ENCODE measurements at regions not wholly inside any gene's neighbourhood (a gene's known extent, or its start where the extent isn't known, plus 50 kb on each side); places are given as distances from the start of the nearest gene placed in this dataset.

DNA sequence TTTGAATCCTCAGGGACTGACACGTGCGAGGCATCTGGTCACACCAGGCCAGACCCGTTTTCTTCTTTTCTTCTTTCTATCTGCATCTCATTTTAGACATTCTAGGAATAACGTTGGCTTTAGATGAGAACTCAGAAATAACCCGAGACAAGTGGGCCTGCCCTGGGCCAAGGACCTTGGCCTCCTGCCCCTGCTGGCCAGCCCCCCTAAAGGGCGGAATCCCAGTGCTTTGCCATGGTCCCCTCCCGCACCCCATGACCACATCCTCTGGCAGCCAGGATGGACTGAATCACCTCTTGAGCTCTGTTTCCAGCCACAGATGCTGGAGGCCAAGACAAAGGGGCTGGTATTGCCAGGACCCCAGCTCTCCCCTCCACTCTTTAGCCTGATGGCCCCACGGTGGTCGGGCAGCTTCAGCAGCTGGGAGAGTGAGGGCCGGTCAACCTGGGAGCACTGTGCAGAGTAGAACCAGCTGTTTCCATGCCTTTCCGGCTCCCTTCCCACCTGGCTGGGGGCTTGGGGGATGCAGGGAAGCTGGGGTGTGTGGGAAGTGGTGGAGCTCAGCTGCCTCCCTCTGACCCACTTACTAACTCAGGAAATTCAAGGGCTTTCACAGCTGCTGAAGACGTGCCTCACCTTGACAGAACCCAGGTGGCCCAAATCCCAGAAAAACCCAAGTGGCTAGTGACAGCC is 190.9 kb downstream of the FAM43A start:
- TF ChIP-seq, protein P1, sequence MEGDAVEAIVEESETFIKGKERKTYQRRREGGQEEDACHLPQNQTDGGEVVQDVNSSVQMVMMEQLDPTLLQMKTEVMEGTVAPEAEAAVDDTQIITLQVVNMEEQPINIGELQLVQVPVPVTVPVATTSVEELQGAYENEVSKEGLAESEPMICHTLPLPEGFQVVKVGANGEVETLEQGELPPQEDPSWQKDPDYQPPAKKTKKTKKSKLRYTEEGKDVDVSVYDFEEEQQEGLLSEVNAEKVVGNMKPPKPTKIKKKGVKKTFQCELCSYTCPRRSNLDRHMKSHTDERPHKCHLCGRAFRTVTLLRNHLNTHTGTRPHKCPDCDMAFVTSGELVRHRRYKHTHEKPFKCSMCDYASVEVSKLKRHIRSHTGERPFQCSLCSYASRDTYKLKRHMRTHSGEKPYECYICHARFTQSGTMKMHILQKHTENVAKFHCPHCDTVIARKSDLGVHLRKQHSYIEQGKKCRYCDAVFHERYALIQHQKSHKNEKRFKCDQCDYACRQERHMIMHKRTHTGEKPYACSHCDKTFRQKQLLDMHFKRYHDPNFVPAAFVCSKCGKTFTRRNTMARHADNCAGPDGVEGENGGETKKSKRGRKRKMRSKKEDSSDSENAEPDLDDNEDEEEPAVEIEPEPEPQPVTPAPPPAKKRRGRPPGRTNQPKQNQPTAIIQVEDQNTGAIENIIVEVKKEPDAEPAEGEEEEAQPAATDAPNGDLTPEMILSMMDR (IDR thresholded peaks at IDR 0.05), result no peak

DNA sequence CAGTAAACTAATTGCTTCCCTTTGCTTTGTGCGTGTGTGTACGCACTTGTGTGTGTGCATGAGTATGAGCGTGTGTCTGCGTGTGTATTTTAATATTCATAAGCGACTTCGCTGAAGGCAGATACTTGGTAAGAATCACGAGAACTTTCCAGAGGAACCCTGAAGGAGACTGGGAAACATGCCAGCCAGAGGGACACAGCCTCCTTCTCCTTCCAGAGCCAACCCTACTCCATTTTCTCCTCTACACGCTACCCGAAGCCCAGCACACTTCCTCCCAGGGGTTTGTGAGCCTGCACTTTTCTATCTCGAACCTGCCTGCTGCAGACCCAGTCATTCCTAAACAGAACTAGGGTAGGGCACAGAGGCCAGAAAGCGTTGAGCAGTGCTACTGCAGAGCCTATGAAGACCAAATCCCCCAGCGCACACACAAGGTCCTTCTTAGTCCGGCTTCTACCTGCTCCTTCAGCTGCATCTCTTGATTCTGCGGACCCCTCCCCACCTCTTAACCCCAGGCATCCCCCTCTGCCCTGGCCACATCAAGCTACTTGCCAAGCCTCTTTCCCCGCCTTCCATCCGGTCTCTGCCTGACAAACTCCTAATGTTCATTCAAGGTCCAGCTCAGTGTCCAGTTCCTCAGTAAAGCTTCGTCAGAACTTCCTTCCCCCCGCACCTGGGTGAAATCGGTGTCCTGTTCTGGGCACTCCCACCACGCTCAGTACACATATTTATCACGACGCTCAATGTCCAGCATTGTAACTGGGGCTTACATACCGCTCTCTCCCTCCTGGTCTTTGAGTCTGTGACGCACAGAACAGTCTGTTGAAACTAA is 191.8 kb downstream of the FAM43A start:
- TF ChIP-seq, protein P1 (IDR thresholded peaks at IDR 0.05), result no peak

DNA sequence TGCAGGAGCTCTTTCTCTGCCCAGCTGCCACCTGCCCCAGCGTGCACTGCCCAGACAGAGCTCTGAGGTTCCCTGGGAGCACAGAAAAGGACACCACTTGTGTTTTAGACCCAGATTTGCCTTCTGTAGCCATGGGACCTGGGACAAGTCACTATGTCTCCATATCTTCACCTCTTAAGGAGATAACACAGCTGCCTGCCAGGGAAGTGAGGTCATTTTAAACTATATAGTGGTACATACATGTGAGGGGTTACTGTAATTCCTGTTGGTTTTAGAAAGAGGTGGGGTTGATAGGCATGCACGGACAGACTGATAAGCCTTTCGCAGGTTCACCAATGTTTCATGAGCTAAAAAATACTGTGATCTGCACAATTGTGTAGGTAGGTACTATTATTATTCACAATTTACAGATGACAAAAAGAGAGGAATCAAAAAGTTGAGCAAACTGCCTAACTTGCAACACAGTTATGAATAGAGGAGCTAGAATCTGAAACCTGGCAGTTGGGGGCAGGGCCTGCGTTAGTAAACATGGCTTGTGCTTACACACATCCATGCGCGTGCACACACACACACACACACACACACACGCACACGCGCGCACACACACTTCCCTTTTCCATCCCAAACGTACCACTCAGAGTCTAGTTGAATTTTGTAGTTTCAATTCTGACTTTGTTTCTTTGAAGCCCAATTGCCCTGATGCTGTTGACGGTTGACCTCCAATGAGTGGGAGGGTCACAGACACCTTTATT is 193.6 kb downstream of the FAM43A start:
- TF ChIP-seq, protein P1 (IDR thresholded peaks at IDR 0.05), result no peak

DNA sequence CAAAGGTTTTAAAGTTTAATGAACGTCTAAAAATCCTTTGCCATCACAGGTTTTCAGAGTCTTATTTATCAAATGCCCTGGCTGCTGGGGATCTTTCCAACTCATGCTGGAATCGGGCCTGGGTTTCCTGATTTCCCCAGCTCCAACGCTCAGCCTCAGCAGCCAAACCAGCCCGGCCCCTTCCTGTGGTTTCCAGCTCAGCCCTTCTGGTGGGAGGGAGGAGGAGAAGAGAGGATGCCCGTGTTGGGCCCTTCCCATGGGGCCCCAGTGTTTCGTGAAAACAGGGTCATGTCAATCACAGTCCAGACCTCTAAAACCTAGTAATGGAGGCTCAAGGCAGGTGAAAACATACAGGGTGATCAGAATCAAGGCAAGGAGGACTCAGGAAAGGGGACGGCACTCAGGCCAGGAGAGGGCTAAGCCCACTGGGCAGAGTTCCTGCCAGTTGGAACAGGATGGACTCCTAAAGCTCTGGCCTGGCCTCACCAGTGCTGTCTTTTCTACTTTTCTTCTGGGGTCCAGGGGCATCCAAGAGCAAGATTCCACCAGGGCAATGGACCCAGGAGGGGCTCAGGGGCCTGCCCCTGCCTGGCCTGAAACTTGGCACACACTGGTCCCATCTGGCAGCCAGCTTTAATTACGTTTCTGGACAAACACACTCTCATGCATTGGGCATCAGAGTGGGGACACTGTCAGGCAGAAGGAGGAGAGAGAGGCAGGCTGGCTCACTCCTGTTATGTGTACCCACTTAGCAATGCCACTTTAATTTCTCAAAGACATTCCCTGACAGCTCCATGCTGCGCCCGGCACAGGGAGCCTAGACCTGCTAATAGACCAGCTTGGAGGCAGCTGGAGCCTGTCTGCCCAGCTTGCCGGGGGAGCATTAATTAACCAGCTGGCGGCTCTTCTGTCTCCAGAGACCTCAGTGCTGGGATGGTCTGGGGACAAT is 194.6 kb downstream of the FAM43A start:
- TF ChIP-seq, protein P1 (IDR thresholded peaks at IDR 0.05), result no peak

DNA sequence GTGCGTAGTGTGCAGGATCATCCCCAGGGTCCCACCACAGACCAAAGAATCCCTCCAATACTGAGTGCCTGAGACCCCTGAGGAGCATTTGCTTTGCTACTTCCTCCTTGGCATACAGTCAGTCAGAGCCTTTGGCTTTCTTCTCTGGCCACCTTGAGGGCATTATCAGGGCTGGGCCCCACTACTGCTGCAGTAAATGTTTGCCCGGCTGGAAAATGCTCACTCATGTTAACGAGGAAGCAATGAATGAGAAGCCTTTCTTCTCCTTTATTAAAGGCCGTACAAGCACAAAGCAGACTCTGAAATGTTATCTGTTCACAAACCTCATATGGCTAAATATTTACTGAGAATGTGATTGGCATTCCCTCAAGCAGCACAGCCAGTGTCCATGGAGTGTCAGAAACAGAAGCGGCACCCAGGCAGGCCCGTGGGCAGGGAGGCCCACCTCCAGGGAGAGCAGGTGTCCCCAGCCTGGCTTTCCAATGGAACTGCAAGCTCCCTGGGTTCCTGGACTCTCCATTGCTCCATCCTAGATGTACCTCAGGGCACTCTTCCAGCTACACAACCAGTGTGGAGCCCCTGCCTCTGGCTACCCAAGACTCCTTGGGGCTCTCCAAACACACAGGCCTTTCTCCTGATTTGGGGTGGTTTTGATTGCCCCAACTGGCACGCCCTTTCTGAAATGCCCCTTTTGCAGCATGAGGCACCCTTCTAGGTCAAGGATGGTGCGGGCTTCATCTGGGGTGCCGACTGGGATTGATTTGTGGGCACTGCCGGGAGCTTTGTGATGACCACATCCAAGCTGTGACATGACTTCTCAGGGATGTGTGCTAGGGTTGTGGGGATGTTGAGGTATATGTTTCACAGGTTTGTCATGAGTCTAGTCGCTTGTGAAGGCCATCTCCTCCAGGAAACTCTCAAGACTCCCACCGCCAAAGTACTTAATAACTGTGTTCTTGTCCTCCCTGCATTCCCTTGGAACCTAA is 195.6 kb downstream of the FAM43A start:
- TF ChIP-seq, protein P1 (IDR thresholded peaks at IDR 0.05), result no peak

DNA sequence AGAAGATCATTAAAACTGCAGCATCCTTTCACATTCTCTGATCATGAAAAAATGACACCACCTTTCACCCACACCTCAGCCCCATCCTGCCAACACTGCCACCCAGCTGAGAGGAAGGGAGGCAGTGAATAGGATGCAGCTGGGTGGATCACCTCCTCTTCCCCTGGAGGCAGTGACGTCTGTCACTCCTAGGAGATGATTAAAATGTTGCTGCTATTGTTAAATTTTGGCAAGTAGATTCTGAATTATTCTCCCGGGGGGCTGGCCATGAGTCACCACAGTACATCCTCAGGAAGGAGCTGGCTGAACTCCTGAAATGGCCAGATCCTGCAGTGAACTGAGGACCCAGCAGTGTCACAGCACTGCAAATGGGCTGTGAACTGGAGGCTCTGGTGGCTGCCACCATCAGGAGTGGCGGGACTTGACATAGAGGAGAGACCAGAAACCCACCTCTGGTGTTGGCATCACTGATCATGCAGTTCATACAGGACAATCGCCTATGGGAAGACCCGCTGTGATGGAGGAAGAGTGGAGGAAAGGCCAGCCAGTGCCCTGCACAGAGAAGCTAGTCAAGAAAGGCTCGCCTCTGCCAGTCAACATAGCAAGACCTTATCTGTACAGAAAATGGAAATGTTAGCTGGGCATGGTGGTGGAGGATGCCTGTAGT is 199.1 kb downstream of the FAM43A start:
- TF ChIP-seq, protein P1 (IDR thresholded peaks at IDR 0.05), result no peak
